Keratinocyte (primary cell): ENCODE measurements at regions not wholly inside any gene's neighbourhood (a gene's known extent, or its start where the extent isn't known, plus 50 kb on each side); places are given as distances from the start of the nearest gene placed in this dataset.

Experiments used
- DNase-seq: peaks from one replicate; pipeline ENCODE4 v3.0.0-alpha.2; 2011; ENCODE audit warnings: low read depth, missing footprints, low spot score
- FAIRE-seq: peaks from 2 replicates; lab custom pipeline; 2011; peaks lifted over from hg19 to GRCh38; lab: Jason Lieb, UNC
- H2AFZ ChIP-seq: 2 replicates; pipeline ENCODE4 v1.6.0; 2012; ENCODE audit warnings: low read length, control low read depth, inconsistent platforms; ENCODE audit not compliant: control insufficient read depth
- H3K27ac ChIP-seq: 2 replicates; pipeline ENCODE4 v1.5.1; 2011; ENCODE audit warnings: low read length; ENCODE audit not compliant: control insufficient read depth, insufficient read depth
- H3K27me3 ChIP-seq: 3 replicates; pipeline ENCODE4 v1.6.0; 2011; ENCODE audit warnings: low read length; ENCODE audit not compliant: control insufficient read depth, insufficient read depth; ENCODE audit errors: extremely low read depth
- H3K36me3 ChIP-seq, 2 experiments: 2 replicates in 1 of 2; 3 replicates in 1 of 2; pipeline ENCODE4 v1.5.1; 2011; ENCODE audit warnings: low read length in 2 of 2, mild to moderate bottlenecking in 1 of 2; ENCODE audit not compliant: control insufficient read depth in 2 of 2, insufficient read depth in 2 of 2; ENCODE audit errors: extremely low read depth in 1 of 2
- H3K4me1 ChIP-seq: 3 replicates; pipeline ENCODE4 v1.5.1; 2011; ENCODE audit warnings: low read length; ENCODE audit not compliant: control insufficient read depth, insufficient read depth; ENCODE audit errors: extremely low read depth
- H3K4me2 ChIP-seq: 3 replicates; pipeline ENCODE4 v1.6.0; 2011; ENCODE audit warnings: low read depth, low read length; ENCODE audit not compliant: control insufficient read depth, insufficient read depth; ENCODE audit errors: extremely low read depth
- H3K4me3 ChIP-seq, 3 experiments: fragments of 200-600 bp in 1 of 3; sonication (generic) in 1 of 3; 2 replicates in 2 of 3; 3 replicates in 1 of 3; pipeline ENCODE4 v1.5.1; 2011 to 2016; ENCODE audit warnings: low read length in 3 of 3, mild to moderate bottlenecking in 3 of 3, control low read depth in 2 of 3, inconsistent platforms in 1 of 3, low read depth in 1 of 3, mixed read lengths in 1 of 3, mixed run types in 1 of 3, moderate library complexity in 1 of 3; ENCODE audit not compliant: control insufficient read depth in 2 of 3, insufficient read depth in 2 of 3; ENCODE audit errors: extremely low read depth in 1 of 3
- H3K79me2 ChIP-seq: 2 replicates; pipeline ENCODE4 v1.6.0; 2012; ENCODE audit warnings: low read length; ENCODE audit not compliant: control insufficient read depth, insufficient read depth
- H3K9ac ChIP-seq: 3 replicates; pipeline ENCODE4 v1.6.0; 2011; ENCODE audit warnings: low read length; ENCODE audit not compliant: control insufficient read depth, insufficient read depth; ENCODE audit errors: extremely low read depth
- H3K9me1 ChIP-seq: 3 replicates; pipeline ENCODE4 v1.6.0; 2011; ENCODE audit warnings: low read length; ENCODE audit not compliant: control insufficient read depth, insufficient read depth; ENCODE audit errors: extremely low read depth
- H3K9me3 ChIP-seq: 2 replicates; pipeline ENCODE4 v1.5.1; 2012; ENCODE audit warnings: low read depth, low read length; ENCODE audit not compliant: control insufficient read depth
- H4K20me1 ChIP-seq: 3 replicates; pipeline ENCODE4 v1.6.0; 2011; ENCODE audit warnings: low read length; ENCODE audit not compliant: control insufficient read depth, insufficient read depth; ENCODE audit errors: extremely low read depth
- CTCF ChIP-seq, 3 experiments: IDR thresholded peaks in 1 of 3; conservative IDR thresholded peaks in 1 of 3; optimal IDR thresholded peaks in 1 of 3; 2 replicates in 2 of 3; 3 replicates in 1 of 3; pipeline versions ENCODE3 to v1.5.1; 2011; ENCODE audit warnings: low read length in 3 of 3, mild to moderate bottlenecking in 3 of 3, moderate library complexity in 2 of 3, control low read depth in 1 of 3, inconsistent platforms in 1 of 3; ENCODE audit not compliant: insufficient read depth in 2 of 3; ENCODE audit errors: extremely low read depth in 1 of 3
- EZH2 ChIP-seq: IDR thresholded peaks from one replicate; pipeline ENCODE4 v1.6.1; 2012; ENCODE audit warnings: inconsistent platforms, mild to moderate bottlenecking, low read length, moderate library complexity
- dilution Hi-C: fragments of 300-500 bp; cut with MboI; formaldehyde crosslinking; loops from one replicate; pipeline ENCODE4 v1.7.0; 2020; ENCODE audit warnings: low sequenced_read_pairs; ENCODE audit not compliant: extremely low pct_ligation_motif_present

- H3K79me2 ChIP-seq = no peaks in the 10 kb centered on the region
- no peaks in the 10 kb centered on the region for H4K20me1 ChIP-seq
- no peak for FAIRE-seq
- no peak overlapping the region for H3K9ac ChIP-seq
- no peaks in the 10 kb centered on the region for H3K36me3 ChIP-seq
- peaks cover 9% of the 10 kb centered on the region for H3K27me3 ChIP-seq
- H3K4me2 ChIP-seq = peak overlapping the region; percentile 54
- H3K9me1 ChIP-seq = no peaks in the 10 kb centered on the region
- no peaks in the 10 kb centered on the region for H3K9me3 ChIP-seq
- H3K4me3 ChIP-seq = no peak overlapping the region
- H2AFZ ChIP-seq = peak overlapping the region; percentile 35
- no peak for DNase-seq
- no peak overlapping the region for H3K27ac ChIP-seq
- peaks cover 13% of the 10 kb centered on the region for H3K4me1 ChIP-seq
- TF ChIP-seq CTCF (optimal IDR thresholded peaks at IDR 0.05 in 1 of 3, IDR thresholded peaks at IDR 0.05 in 1 of 3, conservative IDR thresholded peaks at IDR 0.05 in 1 of 3; ENCODE audit: extremely low read depth in 1 of 3, insufficient read depth in 2 of 3, low read length in 3 of 3) (no peak), EZH2 (no peak)
- dilution Hi-C loops = no loop called here
These were observed 190.0 kb downstream of the C16orf95 start for GRCh38 chr16:87127061-87127765.

- dilution Hi-C loops = no loop called here
- Histone ChIP-seq H3K9me3 (no peaks in the 10 kb centered on the region), H3K36me3 (no peaks in the 10 kb centered on the region), H3K9me1 (no peaks in the 10 kb centered on the region), H2AFZ (no peak overlapping the region), H3K4me2 (no peak overlapping the region), H4K20me1 (no peaks in the 10 kb centered on the region), H3K4me1 (peaks cover 13% of the 10 kb centered on the region), H3K27ac (no peak overlapping the region), H3K79me2 (no peaks in the 10 kb centered on the region), H3K4me3 (no peak overlapping the region), H3K9ac (no peak overlapping the region), H3K27me3 (peaks cover 9% of the 10 kb centered on the region)
- FAIRE-seq = no peak
- no peak for DNase-seq
- no peak for TF ChIP-seq EZH2
These were observed 189.4 kb downstream of the C16orf95 start for GRCh38 chr16:87127766-87128147.

- no peak for DNase-seq
- FAIRE-seq = no peak
These were observed 187.4 kb downstream of the C16orf95 start for GRCh38 chr16:87129771-87130170.

More at GRCh38 chr16:87129771-87130170, 187.4 kb downstream of the C16orf95 start:
- Histone ChIP-seq H3K79me2 (no peaks in the 10 kb centered on the region), H3K36me3 (no peaks in the 10 kb centered on the region), H3K4me2 (no peak overlapping the region), H3K27me3 (peaks cover 5% of the 10 kb centered on the region), H2AFZ (no peak overlapping the region), H3K9me1 (no peaks in the 10 kb centered on the region), H4K20me1 (no peaks in the 10 kb centered on the region), H3K4me3 (no peak overlapping the region), H3K9ac (no peak overlapping the region), H3K4me1 (peaks cover 13% of the 10 kb centered on the region), H3K27ac (no peak overlapping the region), H3K9me3 (no peaks in the 10 kb centered on the region)
- dilution Hi-C loops = no loop called here
- TF ChIP-seq CTCF (optimal IDR thresholded peaks at IDR 0.05 in 1 of 3, IDR thresholded peaks at IDR 0.05 in 1 of 3, conservative IDR thresholded peaks at IDR 0.05 in 1 of 3; ENCODE audit: extremely low read depth in 1 of 3, insufficient read depth in 2 of 3, low read length in 3 of 3) (no peak), EZH2 (no peak)
